Vagina (tissue), 2 donors: ENCODE measurements at regions not wholly inside any gene's neighbourhood (a gene's known extent, or its start where the extent isn't known, plus 50 kb on each side); places are given as distances from the start of the nearest gene placed in this dataset.

Experiments
- DNase-seq, 2 donors: peaks; one replicate each; pipeline ENCODE4 v3.0.0-alpha.2; 2017; ENCODE audit errors: extremely low spot score in 2 of 2
- H3K27ac ChIP-seq: fragments of 200-600 bp; sonication (generic); one replicate; pipeline ENCODE4 v1.5.1; 2019
- H3K27me3 ChIP-seq: fragments of 200-600 bp; sonication (generic); one replicate; pipeline ENCODE4 v1.5.1; 2019
- H3K36me3 ChIP-seq, 2 donors: fragments of 200-600 bp; sonication (generic); one replicate each; pipeline ENCODE4 v1.5.1; 2017 to 2019
- H3K4me1 ChIP-seq: fragments of 200-600 bp; sonication (generic); one replicate; pipeline ENCODE4 v1.5.1; 2019
- H3K4me3 ChIP-seq, 2 donors: fragments of 200-600 bp; sonication (generic); 1 replicate in 1 of 2; 2 replicates in 1 of 2; pipeline ENCODE4 v1.5.1; 2016 to 2019
- H3K9me3 ChIP-seq: fragments of 200-600 bp; sonication (generic); one replicate; pipeline ENCODE4 v1.5.1; 2019
- CTCF ChIP-seq, 3 experiments: fragments of 450-650 bp in 2 of 3; fragments of 200-600 bp in 1 of 3; sonication (generic) in 1 of 3; IDR thresholded peaks; one replicate each; pipeline ENCODE4 v1.5.1; 2017 to 2019; ENCODE audit warnings: antibody characterized with exemption in 3 of 3, mild to moderate bottlenecking in 2 of 3, moderate library complexity in 2 of 3
- POLR2A ChIP-seq, 2 donors: fragments of 450-650 bp; IDR thresholded peaks; one replicate each; pipeline ENCODE4 v1.6.1; 2017; ENCODE audit warnings: antibody characterized with exemption in 2 of 2, mild to moderate bottlenecking in 2 of 2, moderate library complexity in 2 of 2
- POLR2AphosphoS5 ChIP-seq, 2 donors: sonication (generic); formaldehyde crosslinking; IDR thresholded peaks; one replicate each; pipeline ENCODE4 v1.9.0; 2017; ENCODE audit warnings: antibody characterized with exemption in 2 of 2, mild to moderate bottlenecking in 2 of 2, low read depth in 1 of 2; ENCODE audit not compliant: insufficient read depth in 1 of 2
- intact Hi-C: fragments of 100-400 bp; cut with DNase I; formaldehyde crosslinking; loops from one replicate; pipeline ENCODE4 v1.15.1; 2023

GRCh38 chr9:17926246-17926645 is 347.4 kb downstream of the SH3GL2 start:
- no peak overlapping the region for H3K4me3 ChIP-seq
- TF ChIP-seq CTCF (IDR thresholded peaks at IDR 0.05) (no peak), POLR2A (IDR thresholded peaks at IDR 0.05) (no peak), POLR2AphosphoS5 (IDR thresholded peaks at IDR 0.05; ENCODE audit: insufficient read depth in 1 of 2, low read depth in 1 of 2) (no peak)
- H3K27me3 ChIP-seq = no peaks in the 10 kb centered on the region
- no peaks in the 10 kb centered on the region for H3K4me1 ChIP-seq
- H3K27ac ChIP-seq = no peak overlapping the region
- H3K9me3 ChIP-seq = no peaks in the 10 kb centered on the region
- intact Hi-C loops = no loop called here
- no peak for DNase-seq
- H3K36me3 ChIP-seq = no peaks in the 10 kb centered on the region

GRCh38 chr9:17927616-17928015 is 348.8 kb downstream of the SH3GL2 start:
- Histone ChIP-seq H3K27ac (no peak overlapping the region), H3K9me3 (no peaks in the 10 kb centered on the region), H3K4me3 (no peak overlapping the region), H3K4me1 (no peaks in the 10 kb centered on the region), H3K27me3 (no peaks in the 10 kb centered on the region), H3K36me3 (no peaks in the 10 kb centered on the region)
- intact Hi-C loops = no loop called here
- no peak for TF ChIP-seq POLR2A (IDR thresholded peaks at IDR 0.05)
- no peak for TF ChIP-seq POLR2AphosphoS5 (IDR thresholded peaks at IDR 0.05; ENCODE audit: insufficient read depth in 1 of 2, low read depth in 1 of 2)
- DNase-seq = no peak

GRCh38 chr9:17928228-17928627 is 349.4 kb downstream of the SH3GL2 start:
- H3K4me3 ChIP-seq = no peak overlapping the region
- H3K9me3 ChIP-seq = no peaks in the 10 kb centered on the region
- intact Hi-C loops = no loop called here
- H3K36me3 ChIP-seq = no peaks in the 10 kb centered on the region
- TF ChIP-seq CTCF (IDR thresholded peaks at IDR 0.05) (no peak), POLR2AphosphoS5 (IDR thresholded peaks at IDR 0.05; ENCODE audit: insufficient read depth in 1 of 2, low read depth in 1 of 2) (no peak), POLR2A (IDR thresholded peaks at IDR 0.05) (no peak)
- no peak for DNase-seq
- no peak overlapping the region for H3K27ac ChIP-seq
- no peaks in the 10 kb centered on the region for H3K27me3 ChIP-seq
- no peaks in the 10 kb centered on the region for H3K4me1 ChIP-seq

GRCh38 chr9:17928768-17929167 is 349.9 kb downstream of the SH3GL2 start:
- TF ChIP-seq POLR2AphosphoS5 (IDR thresholded peaks at IDR 0.05; ENCODE audit: insufficient read depth in 1 of 2, low read depth in 1 of 2) (no peak), POLR2A (IDR thresholded peaks at IDR 0.05) (no peak), CTCF (IDR thresholded peaks at IDR 0.05) (no peak)
- H3K27me3 ChIP-seq = no peaks in the 10 kb centered on the region
- no peaks in the 10 kb centered on the region for H3K9me3 ChIP-seq
- H3K4me1 ChIP-seq = no peaks in the 10 kb centered on the region
- no peak overlapping the region for H3K4me3 ChIP-seq
- intact Hi-C loops = no loop called here
- H3K27ac ChIP-seq = no peak overlapping the region
- H3K36me3 ChIP-seq = no peaks in the 10 kb centered on the region
- no peak for DNase-seq

GRCh38 chr9:17929506-17929905 is 350.6 kb downstream of the SH3GL2 start:
- intact Hi-C loops = no loop called here
- Histone ChIP-seq H3K9me3 (no peaks in the 10 kb centered on the region), H3K4me3 (no peak overlapping the region), H3K36me3 (no peaks in the 10 kb centered on the region), H3K27me3 (no peaks in the 10 kb centered on the region), H3K4me1 (no peaks in the 10 kb centered on the region), H3K27ac (no peak overlapping the region)
- DNase-seq = no peak
- TF ChIP-seq POLR2AphosphoS5 (IDR thresholded peaks at IDR 0.05; ENCODE audit: insufficient read depth in 1 of 2, low read depth in 1 of 2) (no peak), CTCF (IDR thresholded peaks at IDR 0.05) (no peak), POLR2A (IDR thresholded peaks at IDR 0.05) (no peak)

- Histone ChIP-seq H3K36me3 (no peaks in the 10 kb centered on the region), H3K27ac (no peak overlapping the region), H3K27me3 (no peaks in the 10 kb centered on the region), H3K4me1 (no peaks in the 10 kb centered on the region), H3K9me3 (no peaks in the 10 kb centered on the region), H3K4me3 (no peak overlapping the region)
- intact Hi-C loops = no loop called here
- TF ChIP-seq CTCF (IDR thresholded peaks at IDR 0.05) (no peak), POLR2AphosphoS5 (IDR thresholded peaks at IDR 0.05; ENCODE audit: insufficient read depth in 1 of 2, low read depth in 1 of 2) (no peak), POLR2A (IDR thresholded peaks at IDR 0.05) (no peak)
- DNase-seq = no peak
Observed at GRCh38 chr9:17930071-17930470, 351.2 kb downstream of the SH3GL2 start.
